NT2/D1 (cell line): ENCODE measurements at regions not wholly inside any gene's neighbourhood (a gene's known extent, or its start where the extent isn't known, plus 50 kb on each side); places are given as distances from the start of the nearest gene placed in this dataset.

Experiments used
- YY1 ChIP-seq: IDR thresholded peaks from 2 replicates; pipeline ENCODE4 v1.6.1; 2011; ENCODE audit not compliant: insufficient read length, insufficient read depth
- ZNF274 ChIP-seq: IDR thresholded peaks from 2 replicates; pipeline ENCODE4 v1.6.1; 2011; ENCODE audit warnings: mild to moderate bottlenecking, low read depth, low read length

- no peak for TF ChIP-seq ZNF274
- TF ChIP-seq YY1 = no peak
Observed at GRCh38 chr16:51262428-51262827, 111.4 kb upstream of the SALL1 start.
